ENCODE measurements at regions not wholly inside any gene's neighbourhood (a gene's known extent, or its start where the extent isn't known, plus 50 kb on each side); places are given as distances from the start of the nearest gene placed in this dataset.

DNA sequence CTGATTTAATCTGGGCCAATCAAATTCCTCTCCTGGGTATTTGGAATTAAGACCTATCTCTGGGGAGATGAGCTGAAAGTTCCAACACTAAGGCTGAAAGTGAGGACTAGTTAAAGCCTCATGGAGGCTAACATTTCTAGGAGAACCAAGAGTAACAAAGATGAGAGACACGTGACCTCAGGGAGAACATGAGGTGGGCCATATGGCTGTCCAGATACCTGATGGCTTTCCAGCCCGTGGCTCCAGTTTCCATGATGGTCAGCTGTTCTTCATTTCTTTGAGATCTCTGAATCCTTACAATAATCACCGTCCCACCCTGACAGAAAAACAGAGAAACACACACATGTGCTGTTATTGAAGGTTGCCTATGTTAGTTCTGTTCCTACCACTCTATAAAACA, 66.1 kb downstream of the LEPR start:
- DNase-seq: no peak

DNA sequence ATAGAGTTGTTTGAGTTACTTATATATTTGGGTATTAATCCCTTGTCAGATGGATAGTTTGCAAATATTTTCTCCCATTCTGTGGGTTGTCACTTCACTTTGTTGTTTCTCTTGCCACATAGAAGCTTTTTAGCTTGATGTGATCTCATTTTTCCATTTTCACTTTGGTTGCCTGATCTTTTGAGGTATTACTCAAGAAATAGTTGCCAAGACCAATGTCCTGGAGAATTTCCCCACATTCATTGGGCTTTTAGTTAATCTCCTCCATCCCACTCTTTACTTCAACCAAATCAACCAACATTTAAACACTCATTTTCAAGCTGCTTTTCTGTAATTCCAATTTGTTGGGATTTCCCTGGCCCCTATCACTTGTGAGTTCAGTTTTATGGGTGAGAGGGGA, 69.0 kb downstream of the LEPR start:
- DNase-seq: no peak

DNA sequence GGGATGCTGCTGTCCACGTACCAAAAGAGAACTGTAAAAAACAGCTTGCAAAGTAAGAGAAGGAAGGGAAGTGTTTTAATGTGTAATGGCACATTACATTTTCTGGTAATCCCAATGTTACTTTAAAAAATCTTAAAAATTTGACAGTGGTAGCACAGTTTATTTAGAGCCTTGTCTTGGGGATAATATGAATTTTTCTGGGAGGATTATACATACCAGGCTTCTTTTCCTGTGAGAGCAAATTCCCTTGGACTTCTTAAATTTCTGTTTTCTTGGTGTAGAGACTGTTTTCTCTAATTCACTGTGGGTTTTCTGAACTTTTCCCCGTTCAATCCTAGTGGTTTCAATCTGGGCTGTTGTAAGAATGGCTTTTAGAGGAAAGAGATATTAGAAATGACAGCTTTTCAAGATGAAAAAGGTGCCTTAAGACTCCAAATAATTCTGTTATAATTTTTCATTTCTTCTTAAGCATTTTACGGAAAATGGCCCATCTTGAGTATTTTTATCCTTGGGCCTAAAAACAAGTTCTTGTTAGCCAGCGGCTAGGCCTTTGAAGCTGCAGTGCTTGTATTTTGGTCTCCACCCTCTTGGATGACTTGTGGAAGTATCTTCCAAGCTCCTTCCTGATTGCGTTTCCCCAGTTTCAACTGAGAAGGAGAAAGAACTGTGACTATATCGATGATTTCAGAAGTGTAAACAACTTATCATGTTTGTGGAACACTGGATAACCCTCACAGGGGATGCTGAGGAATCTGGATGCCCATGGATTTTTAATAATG, 70.0 kb downstream of the LEPR start:
- no peak for DNase-seq

DNA sequence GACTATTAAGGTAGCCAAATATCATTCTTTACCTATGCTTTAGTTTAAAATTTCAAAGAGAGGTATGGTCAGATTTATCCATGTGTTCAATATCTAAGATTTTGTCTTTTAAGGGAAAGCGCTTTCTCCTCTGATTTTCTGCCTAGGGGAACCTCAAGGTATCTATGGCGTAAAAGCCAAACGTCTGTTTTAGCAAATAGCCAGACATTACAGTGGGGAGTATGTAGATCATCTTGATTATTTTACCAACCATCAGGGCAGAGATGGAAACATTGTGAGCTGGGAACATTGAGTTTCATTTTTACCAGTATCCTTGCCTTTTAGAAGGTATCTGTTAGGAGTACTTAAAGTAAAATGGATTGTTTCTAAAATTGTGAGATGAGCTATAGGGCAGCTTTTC, 71.0 kb downstream of the LEPR start:
- no peak for DNase-seq

DNA sequence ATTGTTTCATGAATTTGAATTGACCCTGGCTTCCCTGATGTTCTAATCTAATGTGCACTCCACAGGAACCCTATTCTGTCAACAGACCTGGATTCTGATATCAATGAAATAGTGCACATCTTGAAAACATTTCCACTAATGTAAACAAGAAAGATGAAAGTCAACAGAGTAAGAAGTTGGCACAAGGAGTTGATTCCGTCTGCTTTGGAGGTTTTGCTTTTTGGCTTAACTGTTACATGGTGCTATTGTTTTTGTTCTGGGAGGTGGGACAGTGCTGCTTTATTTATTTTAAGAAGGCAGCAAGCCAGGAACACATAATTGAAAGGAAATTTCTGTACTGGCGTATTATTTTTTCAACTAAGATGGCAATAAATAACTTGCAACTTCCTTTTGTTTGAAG, 73.3 kb downstream of the LEPR start:
- no peak for DNase-seq

DNA sequence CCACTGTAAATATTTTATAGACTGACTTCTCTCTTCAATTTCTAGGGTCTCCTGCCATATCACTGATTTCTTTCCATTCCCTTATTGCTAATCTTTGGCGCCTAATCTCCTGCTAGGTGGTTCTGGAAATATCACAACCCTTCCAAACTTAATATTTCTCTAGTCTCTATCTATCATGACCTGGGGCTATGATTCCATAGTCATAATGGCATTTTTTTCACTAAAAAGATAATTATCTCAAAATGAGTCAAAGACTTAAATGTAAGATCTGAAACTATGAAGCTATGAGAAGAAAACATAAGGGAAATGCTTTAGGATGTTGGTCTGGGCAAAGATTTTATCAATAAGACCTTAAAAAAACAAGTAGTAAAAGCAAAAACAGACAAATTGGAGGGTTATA, 74.2 kb downstream of the LEPR start:
- DNase-seq: no peak

DNA sequence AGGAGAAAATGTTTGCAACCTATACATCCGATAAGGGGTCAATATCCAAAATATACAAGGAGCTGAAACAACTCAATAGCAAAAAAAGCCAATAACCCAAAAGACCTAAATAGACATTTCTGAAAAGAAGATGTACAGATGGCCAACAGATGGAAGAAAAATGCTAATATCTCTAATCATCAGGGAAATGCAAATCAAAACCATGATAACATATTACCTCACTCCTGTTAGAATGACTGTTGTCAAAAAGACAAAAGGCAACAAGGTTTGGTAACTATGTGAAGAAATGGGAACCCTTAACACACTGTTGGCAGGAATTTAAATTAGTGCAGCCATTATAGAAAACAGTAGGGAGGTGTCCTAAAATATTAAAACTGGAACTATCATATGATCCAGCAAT, 74.7 kb downstream of the LEPR start:
- DNase-seq: no peak

DNA sequence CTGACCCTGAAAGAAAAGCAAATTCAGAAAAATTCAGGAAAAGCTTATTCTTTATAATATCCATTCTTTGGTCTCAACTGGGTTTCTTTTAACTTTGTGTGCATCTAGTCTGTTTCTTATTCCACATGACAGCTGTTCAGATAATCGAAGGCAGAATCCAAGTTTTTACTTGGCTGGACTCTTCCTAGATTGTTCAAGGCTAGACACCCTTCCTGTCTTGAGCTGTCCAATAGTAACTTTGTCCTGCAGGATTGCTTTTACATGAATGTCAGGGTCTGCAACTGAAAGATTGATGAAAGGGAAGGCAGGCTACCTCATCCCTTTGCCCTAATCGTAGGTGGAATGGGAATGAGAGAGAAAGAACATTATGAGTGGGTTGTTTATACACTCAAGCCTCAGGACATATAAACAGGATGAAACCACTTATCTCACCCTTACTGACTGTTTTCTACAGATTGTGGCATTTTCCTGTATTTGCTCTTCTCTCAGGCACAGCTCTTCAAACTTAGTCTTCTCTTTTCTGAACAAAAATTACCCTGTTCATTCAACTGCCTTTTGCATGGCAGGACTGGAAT, 76.9 kb downstream of the LEPR start:
- no peak for DNase-seq

DNA sequence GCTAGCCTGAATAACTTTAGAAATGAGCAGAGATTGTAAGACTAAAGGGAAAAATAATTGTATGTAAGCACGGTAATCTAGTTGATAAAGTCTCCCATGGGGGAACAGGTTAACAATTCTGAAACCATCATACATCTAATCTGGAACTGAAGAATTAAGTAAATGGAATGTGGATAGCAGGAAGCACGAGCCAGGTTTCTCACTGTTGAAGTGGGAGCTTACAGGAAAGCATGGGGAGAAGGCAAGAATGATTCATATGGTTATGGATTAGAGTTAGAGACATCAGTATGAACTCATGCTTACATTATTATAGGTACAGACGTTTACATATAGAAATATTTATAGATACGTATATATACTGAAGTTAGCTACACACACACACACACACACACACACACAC, 83.0 kb downstream of the LEPR start:
- no peak for DNase-seq

DNA sequence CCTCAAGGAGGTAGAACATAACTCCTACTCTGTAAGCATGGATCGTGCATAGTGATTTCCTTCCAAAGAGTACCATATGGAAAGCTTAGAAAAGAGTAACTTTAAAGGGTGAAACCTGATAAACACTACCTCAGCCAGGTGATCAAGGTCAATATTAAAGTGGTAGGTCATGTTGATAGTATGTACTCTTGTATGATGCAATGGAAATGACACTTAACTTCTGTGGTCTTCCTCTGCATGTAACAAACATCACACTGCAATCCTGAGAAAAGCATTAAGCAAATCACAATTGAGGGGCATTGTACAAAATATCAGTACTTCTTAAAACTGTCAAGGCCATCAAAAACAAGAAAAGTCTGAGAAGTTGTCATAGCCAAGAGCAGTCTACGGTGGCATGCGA, 83.8 kb downstream of the LEPR start:
- no peak for DNase-seq

DNA sequence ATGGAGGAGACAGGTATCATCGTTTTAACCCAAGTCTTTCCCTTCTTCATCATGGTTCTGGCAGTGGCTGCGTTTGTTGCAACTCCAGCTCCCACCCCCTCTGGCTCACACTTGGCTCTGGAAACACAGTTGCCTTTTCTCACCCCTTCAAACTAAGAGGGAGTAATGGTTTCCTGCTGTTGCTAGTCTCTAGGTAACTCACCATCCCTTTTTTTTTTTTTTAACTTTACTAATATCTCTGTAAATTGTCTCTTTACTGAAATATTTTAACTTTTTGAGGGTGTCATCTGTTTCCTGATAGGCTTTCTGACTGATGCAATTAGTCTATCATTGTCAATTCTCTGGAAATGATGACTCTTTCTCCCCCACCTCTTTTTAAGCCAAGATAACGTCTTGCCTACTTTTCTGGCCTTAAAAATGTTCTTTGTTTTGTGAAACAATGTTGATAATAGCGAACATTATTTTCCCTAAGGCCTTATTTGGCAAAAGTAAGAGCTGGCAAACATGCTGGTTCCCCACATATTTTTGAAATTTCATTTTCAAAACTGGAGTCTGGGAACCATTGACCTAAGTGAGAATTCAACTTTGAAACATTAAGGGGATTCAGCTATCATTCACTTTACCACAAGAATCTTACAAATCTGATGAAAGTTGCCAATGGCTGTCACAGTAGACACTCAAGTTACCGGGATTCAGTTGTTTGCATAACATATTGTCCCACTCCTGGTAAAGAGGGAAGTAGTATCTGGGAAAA, 85.3 kb downstream of the LEPR start:
- DNase-seq: no peak

DNA sequence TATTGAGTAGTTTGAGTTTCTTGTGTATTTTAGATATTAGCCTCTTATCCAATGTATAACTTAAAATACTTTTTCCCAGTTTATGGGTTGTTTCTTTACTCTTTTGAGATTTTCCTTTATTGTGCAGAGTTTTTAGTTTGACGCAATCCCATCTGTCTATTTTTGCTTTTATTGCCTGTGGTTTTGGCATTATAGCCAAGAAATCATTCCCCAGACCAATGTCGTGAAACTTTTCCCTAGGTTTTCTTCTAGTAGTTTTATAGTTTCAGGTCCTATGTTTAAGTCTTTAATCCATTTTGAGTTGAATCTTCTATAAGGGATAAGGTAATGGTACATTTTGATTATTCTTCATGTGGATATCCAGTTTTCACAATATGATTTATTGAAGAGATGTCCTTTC, 87.6 kb downstream of the LEPR start:
- no peak for DNase-seq

DNA sequence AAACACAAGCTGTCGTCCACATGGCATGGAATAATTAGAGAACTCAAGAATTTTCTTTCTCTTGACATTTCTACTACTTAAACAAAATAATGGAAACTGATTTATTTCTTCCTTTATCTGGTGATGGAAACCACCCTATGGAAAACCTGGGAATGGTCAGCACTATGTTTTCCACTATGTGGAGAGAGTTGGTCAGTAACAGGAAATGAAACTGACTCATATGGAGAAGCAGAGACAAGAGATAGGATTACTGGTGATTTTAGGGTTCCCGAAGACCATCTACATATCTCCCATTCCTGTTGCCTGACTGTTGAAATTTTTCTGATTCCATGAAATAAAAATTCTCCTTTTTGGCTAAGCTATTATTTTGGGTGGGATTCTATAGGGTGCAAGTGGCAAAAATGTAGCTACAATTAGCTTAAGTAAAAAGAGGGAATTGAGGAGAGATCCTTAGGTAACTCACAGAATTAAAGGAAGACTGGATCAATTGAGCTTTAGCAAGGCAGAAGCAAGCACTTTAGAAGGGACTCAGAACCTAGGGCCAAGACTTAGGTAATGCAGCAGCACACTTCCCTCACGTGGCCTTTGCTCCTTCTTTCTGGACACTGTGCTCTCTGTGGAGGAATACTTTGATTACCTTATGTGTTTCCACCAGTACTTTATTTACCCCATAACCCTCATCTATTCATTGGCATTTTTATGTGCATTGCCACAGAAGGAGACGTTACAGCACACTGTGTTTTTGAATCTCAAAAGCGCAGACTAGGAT, 89.6 kb downstream of the LEPR start:
- DNase-seq: no peak

DNA sequence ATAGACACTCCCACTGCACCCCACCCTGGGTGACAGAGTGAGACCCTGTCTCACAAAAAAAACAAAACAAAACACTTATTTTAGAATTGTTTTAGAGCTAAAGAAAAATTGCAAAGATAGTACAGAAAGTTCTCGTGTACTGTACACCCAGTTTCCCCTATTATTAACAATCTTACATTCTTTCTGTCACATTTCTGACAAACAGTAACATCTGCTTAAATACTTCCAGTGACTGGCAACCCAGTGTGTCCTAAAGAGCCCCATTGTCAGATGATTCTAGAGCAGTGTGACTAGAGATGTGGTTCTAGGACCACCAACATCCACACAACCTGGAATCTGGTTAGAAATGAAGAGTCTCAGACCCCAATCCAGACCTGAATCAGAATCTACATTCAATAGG, 90.5 kb downstream of the LEPR start:
- DNase-seq: no peak

DNA sequence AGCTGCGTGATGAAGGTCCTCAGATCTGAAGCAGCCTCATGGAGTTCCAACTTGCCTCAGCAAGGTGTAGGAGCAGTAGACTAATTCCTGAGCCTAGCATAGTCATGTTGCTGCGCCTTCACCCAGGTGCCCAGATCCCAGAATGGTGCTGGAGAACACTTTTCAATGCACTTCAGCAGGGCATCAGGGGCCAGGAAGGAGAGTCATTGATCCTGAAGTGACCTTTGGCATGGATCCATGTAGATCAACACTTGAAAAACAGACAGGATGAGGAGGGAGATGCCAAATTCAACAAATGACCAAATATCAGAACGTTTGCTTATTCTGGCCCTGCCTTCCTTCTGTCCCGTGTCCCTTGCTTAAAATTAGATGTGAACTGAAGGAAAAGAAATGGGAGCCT, 91.9 kb downstream of the LEPR start:
- no peak for DNase-seq

DNA sequence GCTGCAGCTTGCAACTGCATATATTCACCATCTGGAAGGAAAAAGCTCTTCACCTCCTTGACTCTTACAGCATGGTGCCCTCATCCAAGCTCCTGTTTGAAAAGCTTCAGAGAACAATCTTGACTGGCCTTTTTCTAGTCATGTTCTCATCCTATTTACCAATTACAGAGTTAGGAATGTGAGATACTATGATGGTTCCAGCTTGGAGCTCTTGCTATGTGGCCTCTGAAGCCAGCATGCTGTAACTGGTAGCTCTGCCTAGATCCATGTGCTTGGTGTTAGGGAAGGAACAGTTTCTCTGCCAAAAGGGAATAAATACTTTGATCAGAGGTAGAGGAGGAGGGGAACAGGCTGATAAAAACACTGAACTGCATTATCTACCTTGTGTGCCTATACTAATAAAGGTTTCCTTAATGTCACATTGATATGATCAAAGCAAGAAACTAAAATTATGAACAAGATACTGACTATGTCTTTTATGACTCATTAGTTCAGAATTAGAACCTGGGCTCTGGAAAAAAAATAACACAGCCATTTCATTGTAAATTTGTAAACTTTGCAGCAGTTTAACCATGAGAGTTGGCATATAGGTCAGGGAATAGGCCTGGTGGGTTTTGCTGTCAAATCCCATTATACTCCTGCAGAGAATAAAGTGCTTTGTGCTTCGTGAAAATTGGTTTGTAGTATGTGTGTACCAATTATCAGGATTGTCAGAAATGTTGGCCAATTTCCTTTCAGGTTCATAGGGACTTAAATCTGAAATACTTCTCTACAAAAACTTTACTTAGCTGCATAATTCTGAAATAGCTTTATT, 92.7 kb downstream of the LEPR start:
- no peak for DNase-seq

DNA sequence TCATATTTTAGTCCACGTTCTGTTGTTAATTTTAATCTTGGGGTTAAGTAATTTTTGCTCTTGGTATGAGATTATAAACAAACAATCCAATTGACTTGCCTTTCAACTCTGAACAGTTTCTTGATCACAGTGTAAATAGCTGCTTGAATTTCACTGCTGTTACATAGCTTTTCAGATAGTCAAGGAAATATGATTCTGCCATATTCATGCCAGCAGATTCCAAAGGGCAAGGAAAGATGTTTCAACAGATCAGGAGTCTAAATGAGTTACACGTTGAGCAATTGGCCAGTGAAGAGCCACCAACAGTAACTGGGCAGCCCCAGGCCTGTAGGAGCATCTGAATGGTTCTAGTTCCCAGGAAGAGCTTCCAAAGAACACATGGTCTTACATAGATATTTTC, 93.6 kb downstream of the LEPR start:
- DNase-seq: no peak

DNA sequence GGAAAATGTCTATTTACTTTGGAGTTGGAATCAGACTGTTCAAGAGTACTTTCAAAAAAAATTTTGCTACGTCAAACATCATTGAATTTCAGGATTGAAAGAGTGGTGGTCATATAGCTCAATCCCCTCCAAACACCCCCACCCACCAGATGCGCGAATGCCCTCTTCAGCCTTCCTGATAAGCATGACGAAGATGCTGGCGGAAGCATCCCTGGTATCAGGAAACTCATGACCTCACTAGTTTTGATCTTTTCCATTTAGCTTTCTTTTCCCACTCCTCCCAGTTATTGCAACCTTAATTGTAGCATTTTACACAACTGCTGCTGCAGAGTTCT, 104.4 kb downstream of the LEPR start:
- DNase-seq: no peak

DNA sequence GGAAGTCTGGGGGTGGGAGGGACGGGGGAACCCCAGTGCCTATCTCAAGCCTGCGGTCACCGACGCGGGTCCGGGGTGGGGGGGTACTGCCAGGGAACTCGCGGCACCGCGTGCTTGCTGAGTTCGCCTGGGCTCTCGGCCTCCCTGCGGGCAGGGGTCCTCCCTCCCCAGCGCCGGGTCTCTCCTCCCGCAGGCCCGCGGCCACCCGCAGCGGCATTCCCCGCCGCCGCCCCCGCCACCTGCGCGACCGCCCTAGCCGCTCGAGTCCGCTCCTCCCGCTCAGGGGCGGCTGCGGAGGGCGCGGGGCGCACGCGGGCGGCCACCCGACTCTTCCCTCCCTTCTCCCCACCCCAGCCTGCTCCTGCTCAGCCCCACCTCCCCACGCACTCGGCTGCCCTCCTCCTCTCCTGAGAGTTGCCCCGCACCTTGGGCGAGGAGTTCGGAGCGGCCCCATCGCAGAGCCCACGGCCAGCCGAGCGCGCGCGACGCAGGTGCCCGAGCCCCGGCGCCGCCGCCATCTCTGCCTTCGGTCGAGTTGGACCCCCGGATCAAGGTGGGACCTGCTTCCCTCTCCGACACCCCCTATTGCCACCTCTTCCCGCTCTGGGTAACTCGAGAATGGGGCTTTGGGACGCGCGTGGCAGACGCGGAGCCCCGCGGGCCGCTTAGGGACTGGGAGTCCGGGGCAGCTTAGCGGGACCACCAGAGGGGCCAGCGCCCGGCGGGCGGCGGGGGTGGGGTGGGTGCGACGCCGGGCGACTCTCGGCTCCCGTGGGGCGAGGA, 105.0 kb downstream of the LEPR start:
- DNase-seq: peak in 3 of 56 donors; percentile 3 to 15 (median 8)

DNA sequence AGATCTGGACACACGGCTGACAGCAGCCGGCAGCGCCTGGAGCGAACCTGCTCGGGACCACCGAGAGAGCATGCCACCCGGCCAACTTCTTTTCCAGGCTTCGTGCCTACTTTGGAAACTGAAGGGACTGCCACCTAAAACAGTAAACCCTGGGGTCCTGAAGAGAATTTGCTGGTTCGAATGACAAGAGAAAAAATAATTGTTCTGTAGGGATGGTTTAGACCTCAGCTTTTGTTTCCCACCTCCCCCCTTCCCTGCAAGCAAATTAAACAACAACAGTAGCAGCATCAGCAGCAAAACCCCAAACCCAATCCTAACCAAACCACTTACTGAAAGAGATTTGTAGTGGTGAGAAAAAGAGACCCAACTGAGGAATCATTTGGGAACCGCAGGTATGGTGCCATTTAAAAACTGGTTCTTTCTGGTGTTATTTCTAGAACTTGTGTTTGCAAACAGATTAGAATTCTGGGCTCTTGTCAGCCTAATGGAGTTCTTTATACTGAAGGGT, 105.6 kb downstream of the LEPR start:
- DNase-seq: no peak

All from nucleus accumbens (tissue), 56 donors.